HG03139 (cell line): ENCODE measurements at regions not wholly inside any gene's neighbourhood (a gene's known extent, or its start where the extent isn't known, plus 50 kb on each side); places are given as distances from the start of the nearest gene placed in this dataset.

Experiments
- ATAC-seq: cut with Tn5 transposase; IDR thresholded peaks from one replicate; pipeline ENCODE4 v1.9.1; 2021; ENCODE audit not compliant: unreplicated experiment

DNA sequence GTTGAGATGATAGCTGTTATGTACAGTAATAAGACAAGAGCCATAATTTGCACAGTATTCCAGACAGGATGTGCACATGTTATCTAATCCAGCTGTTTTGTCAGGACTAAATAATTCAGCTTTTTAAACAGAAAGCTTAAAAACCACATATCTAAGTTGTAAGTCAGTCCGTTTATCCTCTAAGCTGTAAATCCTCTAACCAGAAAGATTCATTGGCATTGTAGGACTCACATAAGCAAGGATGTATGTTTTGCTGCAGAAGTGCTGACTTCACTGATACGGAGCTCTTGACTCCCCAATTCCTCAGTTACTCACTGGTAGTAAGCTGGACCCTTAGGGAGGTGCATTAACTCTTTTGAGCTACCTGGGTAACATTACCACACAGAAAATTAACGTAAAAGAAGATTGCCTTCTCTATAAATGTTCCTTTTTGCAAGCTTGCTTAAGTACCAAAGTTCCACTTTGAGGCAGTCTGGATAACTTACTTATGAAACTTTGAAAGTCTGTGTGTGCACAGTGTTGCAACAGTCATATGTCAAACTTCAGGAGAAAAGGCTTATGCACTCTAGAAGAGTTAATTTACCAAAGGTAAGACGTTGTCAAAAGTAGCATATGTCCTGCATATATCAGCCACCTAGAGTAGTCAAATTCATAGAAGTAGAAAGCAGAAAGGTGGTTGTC is 58.3 kb upstream of the MAGEB2 start:
- ATAC-seq: no peak

GRCh38 chrX:30161043-30161442 is 54.3 kb upstream of the MAGEB2 start:
- no peak for ATAC-seq
